ENCODE measurements at regions not wholly inside any gene's neighbourhood (a gene's known extent, or its start where the extent isn't known, plus 50 kb on each side); places are given as distances from the start of the nearest gene placed in this dataset.

GRCh38 chr12:47561746-47562145, 144.1 kb downstream of the RPAP3 start:
- TF ChIP-seq RELA (CRISPR knock-in tag; IDR thresholded peaks at IDR 0.05; ENCODE audit: borderline replicate concordance): no peak
- no peak for TF ChIP-seq FOXP1 (CRISPR knock-in tag; IDR thresholded peaks at IDR 0.05; ENCODE audit: borderline replicate concordance)
- no peak for TF ChIP-seq ZNF263 (CRISPR knock-in tag; IDR thresholded peaks at IDR 0.05; ENCODE audit: low read depth)
- TF ChIP-seq, protein P1, sequence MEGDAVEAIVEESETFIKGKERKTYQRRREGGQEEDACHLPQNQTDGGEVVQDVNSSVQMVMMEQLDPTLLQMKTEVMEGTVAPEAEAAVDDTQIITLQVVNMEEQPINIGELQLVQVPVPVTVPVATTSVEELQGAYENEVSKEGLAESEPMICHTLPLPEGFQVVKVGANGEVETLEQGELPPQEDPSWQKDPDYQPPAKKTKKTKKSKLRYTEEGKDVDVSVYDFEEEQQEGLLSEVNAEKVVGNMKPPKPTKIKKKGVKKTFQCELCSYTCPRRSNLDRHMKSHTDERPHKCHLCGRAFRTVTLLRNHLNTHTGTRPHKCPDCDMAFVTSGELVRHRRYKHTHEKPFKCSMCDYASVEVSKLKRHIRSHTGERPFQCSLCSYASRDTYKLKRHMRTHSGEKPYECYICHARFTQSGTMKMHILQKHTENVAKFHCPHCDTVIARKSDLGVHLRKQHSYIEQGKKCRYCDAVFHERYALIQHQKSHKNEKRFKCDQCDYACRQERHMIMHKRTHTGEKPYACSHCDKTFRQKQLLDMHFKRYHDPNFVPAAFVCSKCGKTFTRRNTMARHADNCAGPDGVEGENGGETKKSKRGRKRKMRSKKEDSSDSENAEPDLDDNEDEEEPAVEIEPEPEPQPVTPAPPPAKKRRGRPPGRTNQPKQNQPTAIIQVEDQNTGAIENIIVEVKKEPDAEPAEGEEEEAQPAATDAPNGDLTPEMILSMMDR (IDR thresholded peaks at IDR 0.05): no peak
- no peak for TF ChIP-seq E2F4 (CRISPR knock-in tag; IDR thresholded peaks at IDR 0.05; ENCODE audit: borderline replicate concordance, low read depth)
- TF ChIP-seq SMAD4 (CRISPR knock-in tag; IDR thresholded peaks at IDR 0.05): no peak
- no peak for TF ChIP-seq CREB1 (CRISPR knock-in tag; IDR thresholded peaks at IDR 0.05)
- TF ChIP-seq, protein P2, sequence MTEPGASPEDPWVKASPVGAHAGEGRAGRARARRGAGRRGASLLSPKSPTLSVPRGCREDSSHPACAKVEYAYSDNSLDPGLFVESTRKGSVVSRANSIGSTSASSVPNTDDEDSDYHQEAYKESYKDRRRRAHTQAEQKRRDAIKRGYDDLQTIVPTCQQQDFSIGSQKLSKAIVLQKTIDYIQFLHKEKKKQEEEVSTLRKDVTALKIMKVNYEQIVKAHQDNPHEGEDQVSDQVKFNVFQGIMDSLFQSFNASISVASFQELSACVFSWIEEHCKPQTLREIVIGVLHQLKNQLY (CRISPR knock-in tag; IDR thresholded peaks at IDR 0.05): no peak
- TF ChIP-seq GABPB1 (CRISPR knock-in tag; IDR thresholded peaks at IDR 0.05): no peak
- TF ChIP-seq, protein P3, sequence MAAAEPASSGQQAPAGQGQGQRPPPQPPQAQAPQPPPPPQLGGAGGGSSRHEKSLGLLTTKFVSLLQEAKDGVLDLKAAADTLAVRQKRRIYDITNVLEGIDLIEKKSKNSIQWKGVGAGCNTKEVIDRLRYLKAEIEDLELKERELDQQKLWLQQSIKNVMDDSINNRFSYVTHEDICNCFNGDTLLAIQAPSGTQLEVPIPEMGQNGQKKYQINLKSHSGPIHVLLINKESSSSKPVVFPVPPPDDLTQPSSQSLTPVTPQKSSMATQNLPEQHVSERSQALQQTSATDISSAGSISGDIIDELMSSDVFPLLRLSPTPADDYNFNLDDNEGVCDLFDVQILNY (CRISPR knock-in tag; IDR thresholded peaks at IDR 0.05): no peak

Data from WTC11 (cell line).